ENCODE measurements at regions not wholly inside any gene's neighbourhood (a gene's known extent, or its start where the extent isn't known, plus 50 kb on each side); places are given as distances from the start of the nearest gene placed in this dataset.
"Not testable (repeated sequence)": the region's sequence is repeated elsewhere in the genome, so short reads cannot be mapped to it uniquely, and the experiment has no call there.

- not testable (repeated sequence) for DNase-seq (ENCODE audit: low read depth)
Observed at GRCh38 chr16:66019502-66019901, 347.0 kb upstream of the CDH5 start.

GRCh38 chr16:66014221-66014620, 352.3 kb upstream of the CDH5 start:
- no peak for DNase-seq (ENCODE audit: low read depth)

- DNase-seq (ENCODE audit: low read depth), result no peak
Observed at GRCh38 chr16:66013486-66013885, 353.0 kb upstream of the CDH5 start.

- no peak for DNase-seq (ENCODE audit: low read depth)
Observed at GRCh38 chr16:66008136-66008535, 358.4 kb upstream of the CDH5 start.

- peak; percentile 46 for DNase-seq (ENCODE audit: low read depth)
Observed at GRCh38 chr16:66007717-66008116, 358.8 kb upstream of the CDH5 start.

GRCh38 chr16:66006485-66006884, 360.0 kb upstream of the CDH5 start:
- no peak for DNase-seq (ENCODE audit: low read depth)

GRCh38 chr16:66004699-66005098, 361.8 kb upstream of the CDH5 start:
- peak; percentile 71 for DNase-seq (ENCODE audit: low read depth)

- peak; percentile 46 for DNase-seq (ENCODE audit: low read depth)
Observed at GRCh38 chr16:66003201-66003600, 363.3 kb upstream of the CDH5 start.

- DNase-seq (ENCODE audit: low read depth), result no peak
Observed at GRCh38 chr16:66002601-66003000, 363.9 kb upstream of the CDH5 start.

GRCh38 chr16:66001432-66001831, 365.1 kb upstream of the CDH5 start:
- no peak for DNase-seq (ENCODE audit: low read depth)

GRCh38 chr16:65998443-65998842, 368.0 kb upstream of the CDH5 start:
- DNase-seq (ENCODE audit: low read depth), result no peak

GRCh38 chr16:65994291-65994690, 372.2 kb upstream of the CDH5 start:
- DNase-seq (ENCODE audit: low read depth), result no peak

GRCh38 chr16:65991149-65991701, 375.3 kb upstream of the CDH5 start:
- no peak for DNase-seq (ENCODE audit: low read depth)

- no peak for DNase-seq (ENCODE audit: low read depth)
Observed at GRCh38 chr16:65989861-65990604, 376.5 kb upstream of the CDH5 start.

GRCh38 chr16:65988024-65988595, 378.4 kb upstream of the CDH5 start:
- no peak for DNase-seq (ENCODE audit: low read depth)

- DNase-seq (ENCODE audit: low read depth), result no peak
Observed at GRCh38 chr16:65984296-65984695, 382.2 kb upstream of the CDH5 start.

- DNase-seq (ENCODE audit: low read depth), result no peak
Observed at GRCh38 chr16:65981057-65981456, 385.4 kb upstream of the CDH5 start.

GRCh38 chr16:65975049-65975708, 391.3 kb upstream of the CDH5 start:
- DNase-seq (ENCODE audit: low read depth), result peak; percentile 45

- DNase-seq (ENCODE audit: low read depth), result peak; percentile 15
Observed at GRCh38 chr16:65967376-65967775, 399.1 kb upstream of the CDH5 start.

- DNase-seq (ENCODE audit: low read depth), result no peak
Observed at GRCh38 chr16:65965628-65966027, 400.9 kb upstream of the CDH5 start.

GRCh38 chr16:65964752-65965151, 401.7 kb upstream of the CDH5 start:
- no peak for DNase-seq (ENCODE audit: low read depth)

- no peak for DNase-seq (ENCODE audit: low read depth)
Observed at GRCh38 chr16:65961476-65962143, 404.9 kb upstream of the CDH5 start.

- no peak for DNase-seq (ENCODE audit: low read depth)
Observed at GRCh38 chr16:65959983-65960382, 406.5 kb upstream of the CDH5 start.
